K562 (cell line): ENCODE measurements at regions not wholly inside any gene's neighbourhood (a gene's known extent, or its start where the extent isn't known, plus 50 kb on each side); places are given as distances from the start of the nearest gene placed in this dataset.

ENCODE experiments used
- BACH1 ChIP-seq: fragments of 200-800 bp; sonication (Bioruptor generic); IDR thresholded peaks from 2 replicates; pipeline ENCODE4 v1.6.1; 2016; ENCODE audit warnings: missing genetic modification characterization, missing compliant biosample characterization
- CHD4 ChIP-seq: fragments of 200-600 bp; sonication (generic); IDR thresholded peaks from 3 replicates; pipeline ENCODE4 v1.6.1; 2012; ENCODE audit warnings: low read depth, mild to moderate bottlenecking, mixed read lengths, low read length, inconsistent platforms; ENCODE audit not compliant: insufficient read depth, insufficient replicate concordance, poor library complexity, severe bottlenecking
- FOXA1 ChIP-seq: fragments of 450-650 bp; IDR thresholded peaks from 2 replicates; pipeline ENCODE4 v1.6.1; 2016; ENCODE audit warnings: mild to moderate bottlenecking, borderline replicate concordance

- TF ChIP-seq BACH1 (tag) (no peak), FOXA1 (no peak), CHD4 (no peak)
Measured at GRCh38 chr4:14856934-14857235, 145.4 kb upstream of the CPEB2 start.
